ENCODE measurements at regions not wholly inside any gene's neighbourhood (a gene's known extent, or its start where the extent isn't known, plus 50 kb on each side); places are given as distances from the start of the nearest gene placed in this dataset.

DNA sequence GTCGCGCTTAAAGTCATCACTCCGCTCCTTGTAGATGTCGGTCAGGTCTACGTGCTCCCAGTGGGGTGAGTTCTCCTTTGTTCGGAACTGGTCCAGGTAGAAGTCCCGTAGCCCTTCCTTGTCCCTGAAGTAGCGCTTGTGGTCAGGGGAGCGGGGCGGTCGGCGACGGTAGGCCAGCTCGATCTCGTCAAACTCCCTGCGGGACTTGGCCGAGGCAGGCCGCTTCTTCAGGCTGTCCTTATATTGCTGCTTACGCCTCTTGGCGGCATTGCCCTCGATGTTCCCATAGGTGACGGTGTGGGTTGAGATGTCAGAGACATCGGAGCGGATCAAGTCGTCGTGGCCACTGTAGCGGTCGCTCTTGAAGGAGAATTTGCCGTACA lies 367.2 kb downstream of the EMP1 start:
- intact Hi-C loops (cut with DNase I), result no loop called here
- no peaks in the 10 kb centered on the region for H3K9me3 ChIP-seq

DNA sequence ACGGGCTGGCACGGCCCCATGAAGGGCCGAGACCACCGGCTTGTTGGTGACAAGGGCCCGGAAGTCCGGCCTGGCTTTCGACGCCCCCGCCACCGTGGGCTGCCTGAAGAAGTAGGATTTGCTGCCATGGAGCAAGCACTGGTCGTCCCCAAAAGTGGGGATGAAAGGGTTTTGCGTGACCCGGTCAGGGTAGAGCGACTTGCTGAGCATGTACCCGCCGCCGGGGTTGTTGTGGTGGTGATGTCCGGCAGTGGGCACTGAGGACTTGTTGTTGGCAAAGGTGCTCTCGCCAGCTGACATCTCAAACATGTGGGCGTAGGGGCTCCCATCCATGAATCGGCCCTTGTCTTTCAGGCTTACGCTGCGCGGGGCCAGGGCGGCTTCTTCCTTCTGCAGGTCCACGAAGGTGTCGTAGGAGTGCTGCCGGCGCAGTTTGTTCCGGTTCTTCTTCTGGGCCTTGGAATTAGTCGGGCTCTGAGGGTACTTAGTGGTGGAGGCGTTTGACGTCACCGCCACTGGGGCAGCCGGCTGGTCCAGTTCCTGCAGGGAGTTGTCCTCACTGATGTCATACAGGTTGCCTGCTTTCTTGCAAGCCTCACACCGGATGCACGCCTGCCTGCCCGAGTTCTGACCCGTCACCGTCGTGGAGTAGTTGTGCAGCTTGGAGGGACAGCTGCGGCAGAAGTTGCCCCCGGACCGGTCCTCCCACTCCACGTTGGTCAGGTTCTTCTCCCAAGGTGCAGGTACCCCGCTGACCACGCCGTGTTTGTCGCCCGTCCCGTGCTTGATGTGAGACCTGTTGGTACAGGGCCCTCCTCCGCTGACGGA lies 366.6 kb downstream of the EMP1 start:
- Histone ChIP-seq H3K36me3 (no peaks in the 10 kb centered on the region), H3K9me3 (no peaks in the 10 kb centered on the region), H3K27me3 (no peaks in the 10 kb centered on the region), H3K9ac (ENCODE audit: low read depth in 2 of 2, low read length in 2 of 2) (no peak overlapping the region), H3K4me1 (no peaks in the 10 kb centered on the region), H3K4me3 (no peak overlapping the region), H3K27ac (no peak overlapping the region)
- TF ChIP-seq, protein P1, sequence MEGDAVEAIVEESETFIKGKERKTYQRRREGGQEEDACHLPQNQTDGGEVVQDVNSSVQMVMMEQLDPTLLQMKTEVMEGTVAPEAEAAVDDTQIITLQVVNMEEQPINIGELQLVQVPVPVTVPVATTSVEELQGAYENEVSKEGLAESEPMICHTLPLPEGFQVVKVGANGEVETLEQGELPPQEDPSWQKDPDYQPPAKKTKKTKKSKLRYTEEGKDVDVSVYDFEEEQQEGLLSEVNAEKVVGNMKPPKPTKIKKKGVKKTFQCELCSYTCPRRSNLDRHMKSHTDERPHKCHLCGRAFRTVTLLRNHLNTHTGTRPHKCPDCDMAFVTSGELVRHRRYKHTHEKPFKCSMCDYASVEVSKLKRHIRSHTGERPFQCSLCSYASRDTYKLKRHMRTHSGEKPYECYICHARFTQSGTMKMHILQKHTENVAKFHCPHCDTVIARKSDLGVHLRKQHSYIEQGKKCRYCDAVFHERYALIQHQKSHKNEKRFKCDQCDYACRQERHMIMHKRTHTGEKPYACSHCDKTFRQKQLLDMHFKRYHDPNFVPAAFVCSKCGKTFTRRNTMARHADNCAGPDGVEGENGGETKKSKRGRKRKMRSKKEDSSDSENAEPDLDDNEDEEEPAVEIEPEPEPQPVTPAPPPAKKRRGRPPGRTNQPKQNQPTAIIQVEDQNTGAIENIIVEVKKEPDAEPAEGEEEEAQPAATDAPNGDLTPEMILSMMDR (IDR thresholded peaks at IDR 0.05), result no peak
- intact Hi-C loops (cut with DNase I), result no loop called here
- DNase-seq, result no peak

More for the DNA sequence above, 367.2 kb downstream of the EMP1 start:
- TF ChIP-seq, protein P1 (IDR thresholded peaks at IDR 0.05), result no peak
- no peaks in the 10 kb centered on the region for H3K27me3 ChIP-seq
- H3K27ac ChIP-seq, result no peak overlapping the region
- no peaks in the 10 kb centered on the region for H3K4me1 ChIP-seq
- no peak overlapping the region for H3K4me3 ChIP-seq
- DNase-seq, result no peak
- H3K36me3 ChIP-seq, result no peaks in the 10 kb centered on the region
- H3K9ac ChIP-seq (ENCODE audit: low read depth in 2 of 2, low read length in 2 of 2), result no peak overlapping the region

DNA sequence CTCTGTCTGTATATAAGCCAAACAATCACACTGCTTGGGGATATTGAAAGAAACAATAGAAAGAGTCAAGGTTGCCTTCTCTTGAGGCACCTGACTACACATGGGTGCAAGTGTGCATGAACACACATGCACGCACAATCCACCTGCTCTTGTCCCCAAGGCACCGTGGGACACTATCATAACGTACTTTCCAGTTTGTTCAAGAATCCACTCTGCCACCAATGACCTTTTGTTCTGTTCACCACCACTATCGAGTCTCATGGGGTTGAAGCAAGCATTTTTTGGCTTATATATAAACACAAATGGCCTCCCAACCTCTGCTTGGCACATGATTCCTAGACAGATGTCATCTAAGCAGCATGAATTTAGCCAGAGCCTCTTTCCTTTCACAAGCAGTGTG lies 365.4 kb downstream of the EMP1 start:
- H3K27me3 ChIP-seq, result no peaks in the 10 kb centered on the region
- intact Hi-C loops (cut with DNase I), result no loop called here
- H3K27ac ChIP-seq, result no peak overlapping the region
- H3K4me1 ChIP-seq, result no peaks in the 10 kb centered on the region
- H3K36me3 ChIP-seq, result no peaks in the 10 kb centered on the region
- H3K9ac ChIP-seq (ENCODE audit: low read depth in 2 of 2, low read length in 2 of 2), result no peak overlapping the region
- H3K4me3 ChIP-seq, result no peak overlapping the region
- TF ChIP-seq, protein P1 (IDR thresholded peaks at IDR 0.05), result no peak
- DNase-seq, result no peak
- no peaks in the 10 kb centered on the region for H3K9me3 ChIP-seq

DNA sequence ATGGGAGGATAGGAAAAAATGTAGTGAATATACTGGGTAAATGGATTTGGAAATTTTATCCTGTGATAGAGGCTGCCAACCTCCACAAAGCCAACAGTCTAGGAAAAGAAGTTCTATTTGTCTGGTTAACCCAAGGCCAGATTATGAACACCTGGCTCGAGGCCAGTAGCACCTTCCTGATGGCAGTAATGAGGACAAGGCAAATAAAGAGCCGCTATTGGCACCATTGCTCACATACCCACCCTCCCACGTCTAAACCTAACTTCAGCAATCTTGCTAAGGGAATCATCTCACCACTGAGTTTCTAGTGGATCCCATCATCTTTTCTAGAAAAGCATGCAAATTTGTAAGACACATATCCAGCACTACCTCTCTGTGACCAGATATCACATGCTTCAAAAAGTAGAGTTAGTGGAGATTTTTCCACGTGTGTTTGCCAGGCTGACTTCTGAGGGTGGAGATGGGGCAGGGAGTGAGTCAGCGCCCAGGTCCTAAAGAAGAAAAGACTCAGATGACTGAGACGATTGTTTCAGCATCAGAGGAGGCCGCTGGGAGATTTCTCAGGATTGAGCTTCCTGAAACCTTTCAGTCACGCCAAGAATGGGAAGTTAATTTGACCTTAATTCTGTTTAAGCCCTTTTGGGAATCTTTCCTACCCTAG lies 362.9 kb downstream of the EMP1 start:
- DNase-seq, result peak; percentile 73
- TF ChIP-seq, protein P1 (IDR thresholded peaks at IDR 0.05), result no peak
- Histone ChIP-seq H3K4me1 (no peaks in the 10 kb centered on the region), H3K9ac (ENCODE audit: low read depth in 2 of 2, low read length in 2 of 2) (no peak overlapping the region), H3K27ac (no peak overlapping the region), H3K27me3 (no peaks in the 10 kb centered on the region), H3K36me3 (no peaks in the 10 kb centered on the region), H3K4me3 (no peak overlapping the region), H3K9me3 (no peaks in the 10 kb centered on the region)
- intact Hi-C loops (cut with DNase I), result no loop called here

DNA sequence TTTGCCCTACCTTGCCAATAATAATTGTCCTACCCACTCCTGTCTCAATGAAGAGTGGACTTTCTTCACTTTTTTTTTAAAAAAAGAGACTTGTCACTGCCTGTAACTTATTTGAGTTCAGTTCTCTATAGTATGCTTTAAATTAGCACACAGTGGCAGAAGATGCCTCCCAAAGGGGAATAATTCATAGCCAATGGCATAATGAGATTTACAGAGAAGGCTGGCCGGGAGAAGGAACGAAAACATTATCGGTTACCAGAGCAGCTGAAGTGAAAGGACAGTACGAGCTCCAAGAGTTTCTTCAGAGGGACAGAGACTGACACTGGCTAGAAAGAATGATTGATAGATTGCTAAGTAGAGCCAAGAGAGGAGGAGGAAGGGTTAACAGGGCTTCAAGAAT lies 356.3 kb downstream of the EMP1 start:
- Histone ChIP-seq H3K4me3 (no peak overlapping the region), H3K27ac (no peak overlapping the region), H3K36me3 (no peaks in the 10 kb centered on the region), H3K4me1 (no peaks in the 10 kb centered on the region), H3K9ac (ENCODE audit: low read depth in 2 of 2, low read length in 2 of 2) (no peak overlapping the region), H3K27me3 (no peaks in the 10 kb centered on the region), H3K9me3 (no peaks in the 10 kb centered on the region)
- DNase-seq, result no peak
- intact Hi-C loops (cut with DNase I), result no loop called here
- TF ChIP-seq, protein P1 (IDR thresholded peaks at IDR 0.05), result no peak

Data from colonic mucosa (tissue), 4 donors.